GM21717 (cell line): ENCODE measurements at regions not wholly inside any gene's neighbourhood (a gene's known extent, or its start where the extent isn't known, plus 50 kb on each side); places are given as distances from the start of the nearest gene placed in this dataset.

Experiments used
- ATAC-seq: cut with Tn5 transposase; IDR thresholded peaks from one replicate; pipeline ENCODE4 v1.9.1; 2021; ENCODE audit warnings: mild to moderate bottlenecking, moderate library complexity; ENCODE audit not compliant: unreplicated experiment

GRCh38 chr16:85253084-85253941 lies 141.0 kb upstream of the CIBAR2 start:
- no peak for ATAC-seq

GRCh38 chr16:85254051-85254450 lies 141.8 kb upstream of the CIBAR2 start:
- ATAC-seq = no peak

GRCh38 chr16:85254921-85255320 lies 142.6 kb upstream of the CIBAR2 start:
- ATAC-seq = no peak

- ATAC-seq = no peak
Measured at GRCh38 chr16:85255777-85256176, 143.5 kb upstream of the CIBAR2 start.

GRCh38 chr16:85256190-85256739 lies 144.0 kb upstream of the CIBAR2 start:
- ATAC-seq = no peak

- ATAC-seq = no peak
Measured at GRCh38 chr16:85257483-85257882, 145.2 kb upstream of the CIBAR2 start.

GRCh38 chr16:85258166-85258565 lies 145.9 kb upstream of the CIBAR2 start:
- no peak for ATAC-seq

GRCh38 chr16:85258629-85259028 lies 146.4 kb upstream of the CIBAR2 start:
- ATAC-seq = no peak

GRCh38 chr16:85259115-85259831 lies 147.0 kb upstream of the CIBAR2 start:
- ATAC-seq = no peak

- ATAC-seq = no peak
Measured at GRCh38 chr16:85259832-85260167, 147.5 kb upstream of the CIBAR2 start.

- ATAC-seq = no peak
Measured at GRCh38 chr16:85261204-85261603, 148.9 kb upstream of the CIBAR2 start.

- ATAC-seq = no peak
Measured at GRCh38 chr16:85261657-85262557, 149.6 kb upstream of the CIBAR2 start.

- no peak for ATAC-seq
Measured at GRCh38 chr16:85262558-85263238, 150.4 kb upstream of the CIBAR2 start.

- no peak for ATAC-seq
Measured at GRCh38 chr16:85263239-85263585, 150.9 kb upstream of the CIBAR2 start.

GRCh38 chr16:85264752-85265151 lies 152.5 kb upstream of the CIBAR2 start:
- no peak for ATAC-seq

- no peak for ATAC-seq
Measured at GRCh38 chr16:85265161-85265784, 153.0 kb upstream of the CIBAR2 start.

GRCh38 chr16:85265810-85266209 lies 153.5 kb upstream of the CIBAR2 start:
- ATAC-seq = no peak

- no peak for ATAC-seq
Measured at GRCh38 chr16:85266857-85267256, 154.6 kb upstream of the CIBAR2 start.

GRCh38 chr16:85267414-85267945 lies 155.2 kb upstream of the CIBAR2 start:
- no peak for ATAC-seq

- no peak for ATAC-seq
Measured at GRCh38 chr16:85269165-85269564, 156.9 kb upstream of the CIBAR2 start.
